Retinal pigment epithelial cell (primary cell): ENCODE measurements at regions not wholly inside any gene's neighbourhood (a gene's known extent, or its start where the extent isn't known, plus 50 kb on each side); places are given as distances from the start of the nearest gene placed in this dataset.

Source experiments
- DNase-seq: peaks from one replicate; pipeline ENCODE4 v3.0.0-alpha.2; 2010; ENCODE audit warnings: low read depth
- H3K4me3 ChIP-seq: 2 replicates; pipeline ENCODE4 v1.5.1; 2011; ENCODE audit warnings: mild to moderate bottlenecking, low read length, control low read depth, moderate library complexity
- CTCF ChIP-seq: conservative IDR thresholded peaks from 2 replicates; pipeline ENCODE4 v1.5.1; 2011; ENCODE audit warnings: low read depth, low read length, control low read depth, inconsistent platforms

GRCh38 chrX:113868177-113868576 lies 715.7 kb upstream of the HTR2C start:
- H3K4me3 ChIP-seq, result peak overlapping the region; percentile 20
- TF ChIP-seq CTCF, result no peak
- no peak for DNase-seq

DNA sequence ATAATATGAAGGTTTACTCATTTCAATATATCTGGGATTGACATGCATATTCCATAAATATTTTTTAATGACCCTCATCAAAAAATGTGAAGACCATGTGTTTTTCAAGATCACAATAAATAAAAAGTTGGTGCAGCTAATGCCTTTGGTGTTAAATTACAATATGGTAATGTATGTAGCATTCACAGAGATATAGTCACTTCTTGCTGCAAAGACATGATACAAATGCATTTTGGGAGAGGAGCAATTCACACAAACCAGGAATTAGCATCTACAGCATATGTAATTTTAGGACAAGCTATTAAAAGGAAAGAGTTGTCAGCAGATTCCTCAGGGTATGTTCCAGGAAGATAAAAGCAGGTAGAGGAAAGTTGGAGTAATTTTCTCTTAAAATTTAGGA lies 734.5 kb upstream of the HTR2C start:
- TF ChIP-seq CTCF, result no peak
- DNase-seq, result no peak
- H3K4me3 ChIP-seq, result no peak overlapping the region

- no peak for DNase-seq
- TF ChIP-seq CTCF, result no peak
These were observed 750.5 kb upstream of the HTR2C start for GRCh38 chrX:113833096-113834055.

GRCh38 chrX:113828470-113828869 lies 755.4 kb upstream of the HTR2C start:
- TF ChIP-seq CTCF, result no peak
- no peak for DNase-seq
- no peak overlapping the region for H3K4me3 ChIP-seq

More at GRCh38 chrX:113833096-113834055, 750.5 kb upstream of the HTR2C start:
- H3K4me3 ChIP-seq, result no peak overlapping the region

GRCh38 chrX:113818346-113818745 lies 765.5 kb upstream of the HTR2C start:
- no peak for TF ChIP-seq CTCF
- no peak for DNase-seq

DNA sequence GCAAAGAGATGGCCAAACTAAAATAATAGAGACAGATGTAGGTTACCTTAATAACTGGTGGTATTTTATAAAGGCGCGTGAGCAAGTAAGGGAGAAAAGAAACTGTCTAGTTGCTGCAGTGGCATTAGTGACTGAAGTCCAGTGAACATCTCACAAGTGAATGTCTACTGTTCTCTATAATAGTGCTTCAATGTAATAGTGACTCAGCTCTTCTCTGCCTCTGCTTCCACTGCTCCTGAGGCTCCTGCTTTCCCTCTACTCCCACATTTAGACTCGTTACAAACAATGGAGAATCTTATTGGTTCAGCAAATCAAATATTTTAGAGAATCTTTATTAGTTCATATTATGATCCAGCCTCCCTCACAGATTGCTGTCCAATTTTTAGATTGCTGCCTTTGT lies 779.1 kb upstream of the HTR2C start:
- DNase-seq, result no peak
- TF ChIP-seq CTCF, result no peak
- H3K4me3 ChIP-seq, result no peak overlapping the region

More at GRCh38 chrX:113818346-113818745, 765.5 kb upstream of the HTR2C start:
- no peak overlapping the region for H3K4me3 ChIP-seq

GRCh38 chrX:113804291-113804690 lies 779.6 kb upstream of the HTR2C start:
- no peak for DNase-seq
- no peak for TF ChIP-seq CTCF
- no peak overlapping the region for H3K4me3 ChIP-seq
